ENCODE measurements at regions not wholly inside any gene's neighbourhood (a gene's known extent, or its start where the extent isn't known, plus 50 kb on each side); places are given as distances from the start of the nearest gene placed in this dataset.

GRCh38 chr2:111219285-111219684 lies 98.6 kb downstream of the BCL2L11 start:
- TF ChIP-seq GATA2 (IDR thresholded peaks at IDR 0.05; ENCODE audit: insufficient read depth, insufficient read length, low read depth, low read length) (no peak), POLR2AphosphoS5 (IDR thresholded peaks at IDR 0.05; ENCODE audit: insufficient read depth, low read depth, low read length) (no peak), CTCF (IDR thresholded peaks at IDR 0.05; ENCODE audit: extremely low read depth in 1 of 2, insufficient read depth in 1 of 2, low read depth in 1 of 2, low read length in 2 of 2) (no peak), MAX (IDR thresholded peaks at IDR 0.05; ENCODE audit: insufficient read depth, insufficient read length) (no peak)
